IMR-90 (cell line): ENCODE measurements at regions not wholly inside any gene's neighbourhood (a gene's known extent, or its start where the extent isn't known, plus 50 kb on each side); places are given as distances from the start of the nearest gene placed in this dataset.

ENCODE experiments used
- ATAC-seq: fragments of 200-7000 bp; cut with Tn5 transposase; 2 replicates; pipeline ENCODE4 v1.9.1; 2020; ENCODE audit warnings: low read depth, mild to moderate bottlenecking, moderate library complexity
- BruUV-seq: library from RNA; stranded (reverse); fragments of 400-500 nt; replicated peaks from 2 replicates; lab custom pipeline; 2021; lab: Mats Ljungman, UMichigan
- CTCF ChIA-PET: fragments of 300-600 bp; formaldehyde crosslinking; extraction: SDS; loops from one replicate; lab custom pipeline; 2021; ENCODE audit warnings: antibody characterized with exemption; lab: Yijun Ruan, JAX
- POLR2A ChIA-PET: fragments of 300-600 bp; sonication (Branson Sonifier 250); formaldehyde crosslinking; loops from one replicate; lab custom pipeline; 2022; ENCODE audit warnings: antibody characterized with exemption; ENCODE audit not compliant: unreplicated experiment; lab: Charles Lee
- DNase-seq: peaks from one replicate; pipeline ENCODE4 v3.0.0; 2013
- H2AFZ ChIP-seq: replicated peaks from 2 replicates; pipeline ENCODE3; 2013; ENCODE audit warnings: low read length, mild to moderate bottlenecking; ENCODE audit not compliant: poor library complexity
- H2AK5ac ChIP-seq: 2 replicates; pipeline ENCODE4 v1.6.1; 2013; ENCODE audit warnings: low read depth, low read length, inconsistent platforms
- H2AK9ac ChIP-seq: replicated peaks from 2 replicates; pipeline ENCODE3; 2013; ENCODE audit warnings: mild to moderate bottlenecking, low read depth, low read length, moderate library complexity; ENCODE audit not compliant: poor library complexity
- H2BK120ac ChIP-seq: 2 replicates; pipeline ENCODE4 v1.6.1; 2013; ENCODE audit warnings: low read depth, low read length, inconsistent platforms
- H2BK15ac ChIP-seq: 3 replicates; pipeline ENCODE4 v1.6.1; 2013; ENCODE audit warnings: low read depth, low read length, inconsistent platforms
- H2BK20ac ChIP-seq: 2 replicates; pipeline ENCODE4 v1.6.1; 2013; ENCODE audit warnings: low read depth, mild to moderate bottlenecking, inconsistent platforms, low read length, moderate library complexity
- H2BK5ac ChIP-seq: 2 replicates; pipeline ENCODE4 v1.6.1; 2013; ENCODE audit warnings: mild to moderate bottlenecking, low read depth, low read length, inconsistent platforms; ENCODE audit not compliant: poor library complexity, severe bottlenecking
- H3K14ac ChIP-seq: replicated peaks from 2 replicates; pipeline ENCODE4 v1.6.1; 2013; ENCODE audit warnings: low read depth, low read length, inconsistent platforms
- H3K18ac ChIP-seq: 2 replicates; pipeline ENCODE4 v1.6.1; 2013; ENCODE audit warnings: low read depth, low read length, control low read depth
- H3K23ac ChIP-seq: 2 replicates; pipeline ENCODE4 v1.6.1; 2013; ENCODE audit warnings: low read depth, low read length, inconsistent platforms
- H3K27ac ChIP-seq: 2 replicates; pipeline ENCODE4 v1.5.1; 2013; ENCODE audit warnings: mild to moderate bottlenecking, control low read depth, low read length; ENCODE audit not compliant: insufficient read depth
- H3K27me3 ChIP-seq: 2 replicates; pipeline ENCODE4 v1.6.1; 2013; ENCODE audit warnings: low read length; ENCODE audit not compliant: control insufficient read depth, insufficient read depth
- H3K36me3 ChIP-seq: 2 replicates; pipeline ENCODE4 v1.6.1; 2013; ENCODE audit warnings: low read length, mixed read lengths; ENCODE audit not compliant: control insufficient read depth, insufficient read depth
- H3K4ac ChIP-seq: 2 replicates; pipeline ENCODE4 v1.6.1; 2013; ENCODE audit warnings: low read depth, low read length, inconsistent platforms
- H3K4me1 ChIP-seq: 2 replicates; pipeline ENCODE4 v1.6.1; 2013; ENCODE audit warnings: low read length, mixed read lengths; ENCODE audit not compliant: control insufficient read depth, insufficient read depth
- H3K4me2 ChIP-seq: 2 replicates; pipeline ENCODE4 v1.6.1; 2013; ENCODE audit warnings: low read depth, mild to moderate bottlenecking, control low read depth, low read length, moderate library complexity
- H3K4me3 ChIP-seq: 2 replicates; pipeline ENCODE4 v1.5.1; 2013; ENCODE audit warnings: low read depth, mild to moderate bottlenecking, control low read depth, low read length, moderate library complexity; ENCODE audit not compliant: insufficient read depth
- H3K56ac ChIP-seq: 2 replicates; pipeline ENCODE4 v1.6.1; 2013; ENCODE audit warnings: low read length, inconsistent platforms; ENCODE audit not compliant: insufficient read depth; ENCODE audit errors: extremely low read depth
- H3K79me1 ChIP-seq, 2 experiments: 2 replicates each; pipeline ENCODE4 v1.6.1; 2013; ENCODE audit warnings: low read length in 2 of 2, inconsistent platforms in 1 of 2, low read depth in 1 of 2
- H3K9ac ChIP-seq: 2 replicates; pipeline ENCODE4 v1.6.1; 2013; ENCODE audit warnings: low read depth, low read length, control low read depth
- H3K9me1 ChIP-seq: 2 replicates; pipeline ENCODE4 v1.6.1; 2013; ENCODE audit warnings: low read length, inconsistent platforms; ENCODE audit not compliant: insufficient read depth
- H3K9me3 ChIP-seq: 2 replicates; pipeline ENCODE4 v1.6.1; 2013; ENCODE audit warnings: low read length; ENCODE audit not compliant: control insufficient read depth, insufficient read depth
- H4K20me1 ChIP-seq: 2 replicates; pipeline ENCODE4 v1.6.1; 2013; ENCODE audit warnings: low read length, inconsistent platforms; ENCODE audit not compliant: insufficient read depth
- H4K5ac ChIP-seq: 2 replicates; pipeline ENCODE4 v1.6.1; 2013; ENCODE audit warnings: mild to moderate bottlenecking, low read depth, low read length, control low read depth
- H4K8ac ChIP-seq, 2 experiments: 2 replicates each; pipeline ENCODE4 v1.6.1; 2013; ENCODE audit warnings: low read depth in 2 of 2, low read length in 2 of 2, control low read depth in 1 of 2, inconsistent platforms in 1 of 2
- H4K91ac ChIP-seq: 2 replicates; pipeline ENCODE4 v1.6.1; 2013; ENCODE audit warnings: low read depth, low read length, inconsistent platforms; ENCODE audit not compliant: insufficient read depth
- MXI1 ChIP-seq: IDR thresholded peaks from 2 replicates; pipeline ENCODE4 v1.6.1; 2012; ENCODE audit warnings: low read depth, mild to moderate bottlenecking, low read length, moderate library complexity, borderline replicate concordance
- RAD21 ChIP-seq: IDR thresholded peaks from 2 replicates; pipeline ENCODE4 v1.6.1; 2012; ENCODE audit warnings: low read length, improper control_type of control experiment
- WGBS, 2 experiments: methylation state at CpG; one replicate each; pipeline versions ENCODE4 v1.1.5 to v1.1.7; 2013; ENCODE audit warnings: missing lambda C conversion rate in 2 of 2; ENCODE audit not compliant: insufficient read length in 1 of 2; ENCODE audit errors: extremely low coverage in 2 of 2; 5-methylcytosine and 5-hydroxymethylcytosine counted together
- dilution Hi-C: fragments of 300-500 bp; cut with HindIII; formaldehyde crosslinking; loops from one replicate; pipeline ENCODE4 v1.14.3; 2018; ENCODE audit warnings: low sequenced_read_pairs; ENCODE audit not compliant: unreplicated experiment
- in situ Hi-C: fragments of 300-500 bp; cut with MboI; formaldehyde crosslinking; loops from 3 replicates; pipeline ENCODE4 v1.14.3; 2019; ENCODE audit warnings: low sequenced_read_pairs, inconsistent platforms, mixed read lengths
- intact Hi-C: fragments of 100-400 bp; cut with micrococcal nuclease; formaldehyde crosslinking; loops from 2 replicates; pipeline ENCODE4 v1.10.0; 2022

GRCh38 chr20:19889011-19889953, 127.9 kb upstream of the NAA20 start:
- Histone ChIP-seq H2AK9ac (peak overlapping the region; percentile 92), H3K56ac (peak overlapping the region; percentile 96), H3K9ac (peak overlapping the region; percentile 96), H3K4me3 (peak overlapping the region; percentile 57), H3K27ac (peak overlapping the region; percentile 100), H3K9me1 (peaks cover 3% of the 10 kb centered on the region; the same call in 1 of the 2 replicates), H3K14ac (peak overlapping the region; percentile 97), H2AK5ac (peak overlapping the region; percentile 98), H3K4ac (peak overlapping the region; percentile 97), H2BK15ac (peak overlapping the region; percentile 97), H4K8ac (peak overlapping the region; percentile 75 to 87), H3K4me2 (peak overlapping the region; percentile 77), H4K20me1 (no peaks in the 10 kb centered on the region), H3K4me1 (peaks cover 33% of the 10 kb centered on the region), H3K79me1 (peaks cover 18 to 69% of the 10 kb centered on the region in 2 experiments; a peak in 3 of 4 replicates), H4K5ac (peak overlapping the region; percentile 93), H3K9me3 (no peaks in the 10 kb centered on the region), H4K91ac (peak overlapping the region; percentile 91), H3K36me3 (peaks cover 25% of the 10 kb centered on the region), H2BK120ac (peak overlapping the region; percentile 94), H2BK20ac (peak overlapping the region; percentile 95), H2AFZ (peak overlapping the region; percentile 80), H3K23ac (peak overlapping the region; percentile 98), H2BK5ac (peak overlapping the region; percentile 97), H3K27me3 (no peaks in the 10 kb centered on the region), H3K18ac (peak overlapping the region; percentile 82)
- peak; percentile 76 for DNase-seq
- dilution Hi-C loops (no loop called here), intact Hi-C loops (loop anchor here (1.0 to 5.0 kb wide), 3 partner anchors 86 to 105 kb away; no protein-coding TSS in a partner anchor), in situ Hi-C loops (loop anchor here (5.0 to 10.0 kb wide), 2 partner anchors 102 to 194 kb away; no protein-coding TSS in a partner anchor)
- CTCF ChIA-PET, result interaction anchor here (0.8 to 0.9 kb wide), 2 partner anchors 77 to 103 kb away, joined by 3 read pairs; no protein-coding TSS in a partner anchor
- POLR2A ChIA-PET, result interaction anchor here (0.6 to 2.1 kb wide), 12 partner anchors 11 to 131 kb away, joined by 3 to 9 read pairs (median 4); partner anchors contain the start of gene RIN2
- ATAC-seq, result peak; percentile 46
- WGBS, 2 experiments, result 4% methylated on average over 4 of the region's 21 CpGs; no CpG with 5 or more reads in 1 of the 2 experiments
- TF ChIP-seq MXI1 (peak; percentile 83; the same call in 1 of the 2 replicates), RAD21 (no peak)
- no TSS peak for BruUV-seq
